ENCODE measurements at regions not wholly inside any gene's neighbourhood (a gene's known extent, or its start where the extent isn't known, plus 50 kb on each side); places are given as distances from the start of the nearest gene placed in this dataset.

- no peak for DNase-seq (ENCODE audit: low read depth, low spot score)
These were observed 409.3 kb upstream of the NWD2 start for GRCh38 chr4:36835246-36835645.

GRCh38 chr4:36841583-36842326 is 402.8 kb upstream of the NWD2 start:
- no peak for DNase-seq (ENCODE audit: low read depth, low spot score)
- in situ Hi-C loops (cut with HindIII; ENCODE audit: low pct_unique_long_range_greater_than_20kb, low sequenced_read_pairs), result no loop called here

More at GRCh38 chr4:36835246-36835645, 409.3 kb upstream of the NWD2 start:
- in situ Hi-C loops (cut with HindIII; ENCODE audit: low pct_unique_long_range_greater_than_20kb, low sequenced_read_pairs), result no loop called here

GRCh38 chr4:36844448-36844847 is 400.1 kb upstream of the NWD2 start:
- no peak for DNase-seq (ENCODE audit: low read depth, low spot score)
- in situ Hi-C loops (cut with HindIII; ENCODE audit: low pct_unique_long_range_greater_than_20kb, low sequenced_read_pairs), result no loop called here

- no peak for DNase-seq (ENCODE audit: low read depth, low spot score)
- in situ Hi-C loops (cut with HindIII; ENCODE audit: low pct_unique_long_range_greater_than_20kb, low sequenced_read_pairs), result no loop called here
These were observed 391.7 kb upstream of the NWD2 start for GRCh38 chr4:36852856-36853255.

GRCh38 chr4:36854554-36854953 is 390.0 kb upstream of the NWD2 start:
- in situ Hi-C loops (cut with HindIII; ENCODE audit: low pct_unique_long_range_greater_than_20kb, low sequenced_read_pairs), result no loop called here
- DNase-seq (ENCODE audit: low read depth, low spot score), result no peak

- DNase-seq (ENCODE audit: low read depth, low spot score), result no peak
- in situ Hi-C loops (cut with HindIII; ENCODE audit: low pct_unique_long_range_greater_than_20kb, low sequenced_read_pairs), result no loop called here
These were observed 380.9 kb upstream of the NWD2 start for GRCh38 chr4:36863601-36864000.

- DNase-seq (ENCODE audit: low read depth, low spot score), result no peak
- in situ Hi-C loops (cut with HindIII; ENCODE audit: low pct_unique_long_range_greater_than_20kb, low sequenced_read_pairs), result no loop called here
These were observed 374.4 kb upstream of the NWD2 start for GRCh38 chr4:36870121-36870520.

- in situ Hi-C loops (cut with HindIII; ENCODE audit: low pct_unique_long_range_greater_than_20kb, low sequenced_read_pairs), result no loop called here
- DNase-seq (ENCODE audit: low read depth, low spot score), result no peak
These were observed 371.9 kb upstream of the NWD2 start for GRCh38 chr4:36872679-36873078.

- in situ Hi-C loops (cut with HindIII; ENCODE audit: low pct_unique_long_range_greater_than_20kb, low sequenced_read_pairs), result no loop called here
These were observed 360.4 kb upstream of the NWD2 start for GRCh38 chr4:36884151-36884550.

GRCh38 chr4:36891971-36892370 is 352.6 kb upstream of the NWD2 start:
- no peak for DNase-seq (ENCODE audit: low read depth, low spot score)
- in situ Hi-C loops (cut with HindIII; ENCODE audit: low pct_unique_long_range_greater_than_20kb, low sequenced_read_pairs), result no loop called here

More at GRCh38 chr4:36884151-36884550, 360.4 kb upstream of the NWD2 start:
- DNase-seq (ENCODE audit: low read depth, low spot score), result no peak

GRCh38 chr4:36900446-36900987 is 344.0 kb upstream of the NWD2 start:
- in situ Hi-C loops (cut with HindIII; ENCODE audit: low pct_unique_long_range_greater_than_20kb, low sequenced_read_pairs), result no loop called here

GRCh38 chr4:36904823-36905222 is 339.7 kb upstream of the NWD2 start:
- in situ Hi-C loops (cut with HindIII; ENCODE audit: low pct_unique_long_range_greater_than_20kb, low sequenced_read_pairs), result no loop called here
- no peak for DNase-seq (ENCODE audit: low read depth, low spot score)

More at GRCh38 chr4:36900446-36900987, 344.0 kb upstream of the NWD2 start:
- no peak for DNase-seq (ENCODE audit: low read depth, low spot score)

- DNase-seq (ENCODE audit: low read depth, low spot score), result peak; percentile 1
- in situ Hi-C loops (cut with HindIII; ENCODE audit: low pct_unique_long_range_greater_than_20kb, low sequenced_read_pairs), result no loop called here
These were observed 330.4 kb upstream of the NWD2 start for GRCh38 chr4:36914106-36914505.

GRCh38 chr4:36915717-36916116 is 328.8 kb upstream of the NWD2 start:
- DNase-seq (ENCODE audit: low read depth, low spot score), result no peak
- in situ Hi-C loops (cut with HindIII; ENCODE audit: low pct_unique_long_range_greater_than_20kb, low sequenced_read_pairs), result no loop called here

- in situ Hi-C loops (cut with HindIII; ENCODE audit: low pct_unique_long_range_greater_than_20kb, low sequenced_read_pairs), result no loop called here
- DNase-seq (ENCODE audit: low read depth, low spot score), result no peak
These were observed 327.1 kb upstream of the NWD2 start for GRCh38 chr4:36917413-36917812.

- in situ Hi-C loops (cut with HindIII; ENCODE audit: low pct_unique_long_range_greater_than_20kb, low sequenced_read_pairs), result no loop called here
- no peak for DNase-seq (ENCODE audit: low read depth, low spot score)
These were observed 324.8 kb upstream of the NWD2 start for GRCh38 chr4:36919721-36920120.

GRCh38 chr4:36921476-36922216 is 322.9 kb upstream of the NWD2 start:
- in situ Hi-C loops (cut with HindIII; ENCODE audit: low pct_unique_long_range_greater_than_20kb, low sequenced_read_pairs), result no loop called here
- DNase-seq (ENCODE audit: low read depth, low spot score), result no peak

- in situ Hi-C loops (cut with HindIII; ENCODE audit: low pct_unique_long_range_greater_than_20kb, low sequenced_read_pairs), result no loop called here
- no peak for DNase-seq (ENCODE audit: low read depth, low spot score)
These were observed 313.9 kb upstream of the NWD2 start for GRCh38 chr4:36930562-36931111.

Measured in SK-MEL-5 (cell line).